GM12873 (cell line): ENCODE measurements at regions not wholly inside any gene's neighbourhood (a gene's known extent, or its start where the extent isn't known, plus 50 kb on each side); places are given as distances from the start of the nearest gene placed in this dataset.

Source experiments
- CTCF ChIP-seq: IDR thresholded peaks from 2 replicates; pipeline ENCODE4 v1.5.1; 2012; ENCODE audit warnings: low read depth, mild to moderate bottlenecking, moderate library complexity, low read length, control low read depth; ENCODE audit not compliant: insufficient read depth; ENCODE audit errors: missing control alignments

- TF ChIP-seq CTCF = no peak
Observed at GRCh38 chr2:57536535-57537231, 509.9 kb upstream of the VRK2 start.

GRCh38 chr2:57539761-57540160 lies 506.8 kb upstream of the VRK2 start:
- TF ChIP-seq CTCF = no peak

DNA sequence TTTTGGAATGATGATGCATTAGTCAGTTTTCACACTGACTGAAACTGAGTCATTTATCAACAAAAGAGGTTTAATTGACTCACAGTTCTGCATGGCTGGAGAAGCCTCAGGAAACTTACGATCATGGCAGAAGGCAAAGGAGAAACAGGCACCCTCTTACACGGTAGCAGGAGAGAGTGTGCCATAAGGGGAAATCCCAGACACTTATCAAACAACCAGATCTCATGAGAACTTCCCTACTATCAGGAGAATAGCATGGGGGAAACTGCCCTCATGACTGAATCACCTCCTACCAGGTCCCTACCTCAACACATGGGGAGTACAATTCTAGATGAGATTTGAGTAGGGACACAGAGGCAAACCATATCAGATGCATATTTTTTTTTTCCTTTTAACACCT lies 504.5 kb upstream of the VRK2 start:
- no peak for TF ChIP-seq CTCF

DNA sequence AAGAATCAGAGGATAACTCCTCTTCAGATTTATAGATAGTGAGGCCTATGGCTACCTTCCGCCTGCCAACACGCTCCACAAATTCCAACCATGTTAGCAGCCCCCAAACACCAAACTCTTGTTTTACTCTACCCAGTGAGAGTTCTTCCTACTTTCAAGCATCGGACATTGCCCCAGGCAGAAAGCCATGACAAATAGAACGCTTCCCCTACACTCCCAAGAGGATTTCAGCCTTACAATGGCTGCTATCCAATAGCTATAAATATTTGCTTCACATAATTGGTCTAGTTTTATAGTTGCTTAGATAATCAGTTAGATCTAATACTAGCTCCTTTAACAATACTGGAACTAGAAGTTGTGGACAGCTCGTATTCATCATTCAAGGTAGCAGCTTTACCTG lies 503.4 kb upstream of the VRK2 start:
- no peak for TF ChIP-seq CTCF

- no peak for TF ChIP-seq CTCF
Observed at GRCh38 chr2:57544624-57545023, 502.0 kb upstream of the VRK2 start.

- no peak for TF ChIP-seq CTCF
Observed at GRCh38 chr2:57546478-57546877, 500.1 kb upstream of the VRK2 start.

GRCh38 chr2:57549642-57550102 lies 496.9 kb upstream of the VRK2 start:
- peak; percentile 60 for TF ChIP-seq CTCF
